Hepatocyte (in vitro differentiated cells): ENCODE measurements at regions not wholly inside any gene's neighbourhood (a gene's known extent, or its start where the extent isn't known, plus 50 kb on each side); places are given as distances from the start of the nearest gene placed in this dataset.

Experiments used
- DNase-seq: peaks from one replicate; pipeline ENCODE4 v3.0.0-alpha.2; 2016; ENCODE audit warnings: low spot score
- H2AFZ ChIP-seq: fragments of 200-600 bp; sonication (generic); 2 replicates; pipeline ENCODE4 v1.6.0; 2016; ENCODE audit warnings: antibody characterized with exemption, mild to moderate bottlenecking
- H3K27ac ChIP-seq: fragments of 200-600 bp; sonication (generic); 2 replicates; pipeline ENCODE4 v1.5.1; 2016; ENCODE audit warnings: mild to moderate bottlenecking
- H3K27me3 ChIP-seq: fragments of 200-600 bp; sonication (generic); 2 replicates; pipeline ENCODE4 v1.6.1; 2016
- H3K36me3 ChIP-seq: fragments of 200-600 bp; sonication (generic); replicated peaks from 2 replicates; pipeline ENCODE4 v1.5.1; 2016; ENCODE audit warnings: low read depth; ENCODE audit not compliant: insufficient read depth
- H3K4me1 ChIP-seq: fragments of 200-600 bp; sonication (generic); 2 replicates; pipeline ENCODE4 v1.5.1; 2016; ENCODE audit warnings: mild to moderate bottlenecking, moderate library complexity; ENCODE audit not compliant: insufficient read depth
- H3K4me2 ChIP-seq: fragments of 200-600 bp; sonication (generic); 2 replicates; pipeline ENCODE4 v1.6.0; 2016
- H3K4me3 ChIP-seq: fragments of 200-600 bp; sonication (generic); 2 replicates; pipeline ENCODE4 v1.5.1; 2016; ENCODE audit warnings: mild to moderate bottlenecking
- H3K79me2 ChIP-seq: fragments of 200-600 bp; sonication (generic); 2 replicates; pipeline ENCODE4 v1.6.0; 2017; ENCODE audit warnings: mild to moderate bottlenecking
- H3K9me2 ChIP-seq: fragments of 200-600 bp; sonication (generic); replicated peaks from 2 replicates; pipeline ENCODE4 v1.6.0; 2017; ENCODE audit warnings: mild to moderate bottlenecking; ENCODE audit not compliant: insufficient read depth
- H3K9me3 ChIP-seq: fragments of 200-600 bp; sonication (generic); 2 replicates; pipeline ENCODE4 v1.5.1; 2016; ENCODE audit warnings: low read depth, mild to moderate bottlenecking
- H4K20me1 ChIP-seq: fragments of 200-600 bp; sonication (generic); 2 replicates; pipeline ENCODE4 v1.6.0; 2016; ENCODE audit warnings: mild to moderate bottlenecking; ENCODE audit not compliant: insufficient read depth, poor library complexity, severe bottlenecking
- CTCF ChIP-seq: fragments of 200-600 bp; sonication (generic); IDR thresholded peaks from 2 replicates; pipeline ENCODE4 v1.5.1; 2016; ENCODE audit warnings: antibody characterized with exemption, mild to moderate bottlenecking; ENCODE audit not compliant: poor library complexity
- EZH2 ChIP-seq: fragments of 200-600 bp; sonication (generic); IDR thresholded peaks from 2 replicates; pipeline ENCODE4 v1.6.1; 2016; ENCODE audit warnings: antibody characterized with exemption, mild to moderate bottlenecking, borderline replicate concordance
- EZH2phosphoT487 ChIP-seq: fragments of 200-600 bp; sonication (generic); IDR thresholded peaks from one replicate; pipeline ENCODE4 v1.6.1; 2018; ENCODE audit warnings: antibody characterized with exemption, mild to moderate bottlenecking, low read depth, moderate library complexity; ENCODE audit not compliant: unreplicated experiment, severe bottlenecking
- WGBS: methylation state at CpG from one replicate; pipeline ENCODE4 v1.1.6; 2016; ENCODE audit warnings: low lambda C conversion rate; ENCODE audit errors: missing lambda C conversion rate; 5-methylcytosine and 5-hydroxymethylcytosine counted together

GRCh38 chr18:56538746-56539145, 99.6 kb downstream of the TXNL1 start:
- 90% methylated on average over 2 of the region's 2 CpGs for WGBS
- H3K4me3 ChIP-seq: no peak overlapping the region
- TF ChIP-seq CTCF: no peak
- TF ChIP-seq EZH2: no peak
- no peak for TF ChIP-seq EZH2phosphoT487
- H3K27me3 ChIP-seq: no peaks in the 10 kb centered on the region
- no peaks in the 10 kb centered on the region for H3K79me2 ChIP-seq
- H3K9me2 ChIP-seq: no peaks in the 10 kb centered on the region
- no peaks in the 10 kb centered on the region for H4K20me1 ChIP-seq
- H3K4me1 ChIP-seq: no peaks in the 10 kb centered on the region
- no peak overlapping the region for H2AFZ ChIP-seq
- no peak overlapping the region for H3K27ac ChIP-seq
- H3K4me2 ChIP-seq: no peak overlapping the region
- H3K36me3 ChIP-seq: no peaks in the 10 kb centered on the region
- no peak for DNase-seq
- H3K9me3 ChIP-seq: no peaks in the 10 kb centered on the region

GRCh38 chr18:56532176-56532840, 106.1 kb downstream of the TXNL1 start:
- Histone ChIP-seq H3K4me1 (no peaks in the 10 kb centered on the region), H3K36me3 (no peaks in the 10 kb centered on the region), H3K4me2 (no peak overlapping the region), H3K9me3 (no peaks in the 10 kb centered on the region), H3K27ac (no peak overlapping the region), H2AFZ (no peak overlapping the region), H3K4me3 (no peak overlapping the region), H4K20me1 (no peaks in the 10 kb centered on the region), H3K27me3 (no peaks in the 10 kb centered on the region), H3K9me2 (no peaks in the 10 kb centered on the region), H3K79me2 (no peaks in the 10 kb centered on the region)
- DNase-seq: no peak
- TF ChIP-seq EZH2phosphoT487: no peak
- TF ChIP-seq CTCF: no peak
- no peak for TF ChIP-seq EZH2
- 59% methylated on average over 3 of the region's 3 CpGs for WGBS

DNA sequence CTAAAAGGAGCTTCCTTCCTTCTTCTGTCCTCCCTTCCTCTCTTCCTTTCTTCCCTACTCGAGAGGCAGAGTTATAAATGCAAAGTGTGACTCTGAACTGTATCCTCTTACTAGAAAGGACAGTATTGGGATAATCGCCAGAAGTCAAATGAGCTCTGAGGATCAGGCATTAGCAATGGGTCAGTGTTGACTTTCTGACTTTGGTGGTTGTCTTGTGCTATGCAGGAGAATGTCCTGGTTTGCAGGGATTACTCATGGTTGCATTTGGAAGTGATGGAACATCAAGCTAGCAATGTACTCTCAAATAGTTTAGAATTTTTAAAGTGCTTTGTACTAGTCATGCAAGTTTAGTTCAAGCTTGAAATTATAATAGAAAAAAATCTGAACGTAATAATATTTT, 115.6 kb downstream of the TXNL1 start:
- Histone ChIP-seq H3K9me3 (no peaks in the 10 kb centered on the region), H3K4me2 (no peak overlapping the region), H3K27me3 (no peaks in the 10 kb centered on the region), H2AFZ (no peak overlapping the region), H3K4me3 (no peak overlapping the region), H3K79me2 (no peaks in the 10 kb centered on the region), H3K36me3 (no peaks in the 10 kb centered on the region), H3K4me1 (no peaks in the 10 kb centered on the region), H4K20me1 (no peaks in the 10 kb centered on the region), H3K9me2 (no peaks in the 10 kb centered on the region), H3K27ac (no peak overlapping the region)
- TF ChIP-seq CTCF: no peak
- no peak for TF ChIP-seq EZH2phosphoT487
- TF ChIP-seq EZH2: no peak
- 89% methylated on average over 3 of the region's 3 CpGs for WGBS
- no peak for DNase-seq

- Histone ChIP-seq H2AFZ (no peak overlapping the region), H3K36me3 (no peaks in the 10 kb centered on the region), H3K9me3 (no peaks in the 10 kb centered on the region), H3K27me3 (no peaks in the 10 kb centered on the region), H3K79me2 (no peaks in the 10 kb centered on the region), H3K4me2 (no peak overlapping the region), H3K9me2 (no peaks in the 10 kb centered on the region), H4K20me1 (no peaks in the 10 kb centered on the region), H3K4me3 (no peak overlapping the region), H3K4me1 (no peaks in the 10 kb centered on the region), H3K27ac (no peak overlapping the region)
- WGBS: 78% methylated on average over 3 of the region's 3 CpGs
- TF ChIP-seq CTCF: no peak
- TF ChIP-seq EZH2: no peak
- TF ChIP-seq EZH2phosphoT487: no peak
- DNase-seq: no peak
Observed at GRCh38 chr18:56521263-56521662, 117.1 kb downstream of the TXNL1 start.
